HG03575 (cell line): ENCODE measurements at regions not wholly inside any gene's neighbourhood (a gene's known extent, or its start where the extent isn't known, plus 50 kb on each side); places are given as distances from the start of the nearest gene placed in this dataset.

ENCODE experiments used
- ATAC-seq: cut with Tn5 transposase; IDR thresholded peaks from one replicate; pipeline ENCODE4 v1.9.1; 2021; ENCODE audit not compliant: unreplicated experiment, insufficient number of reproducible peaks, low FRiP score; ENCODE audit errors: extremely low read depth

- no peak for ATAC-seq
Observed at GRCh38 chr10:56912043-56912442, 551.0 kb upstream of the ZWINT start.

GRCh38 chr10:56905051-56905450, 544.0 kb upstream of the ZWINT start:
- ATAC-seq: no peak

- ATAC-seq: no peak
Observed at GRCh38 chr10:56902554-56902953, 541.5 kb upstream of the ZWINT start.

GRCh38 chr10:56895306-56895705, 534.2 kb upstream of the ZWINT start:
- no peak for ATAC-seq

- ATAC-seq: no peak
Observed at GRCh38 chr10:56881218-56881617, 520.2 kb upstream of the ZWINT start.

- ATAC-seq: no peak
Observed at GRCh38 chr10:56880606-56881005, 519.5 kb upstream of the ZWINT start.

GRCh38 chr10:56874950-56875349, 513.9 kb upstream of the ZWINT start:
- ATAC-seq: no peak

GRCh38 chr10:56871160-56871668, 510.2 kb upstream of the ZWINT start:
- no peak for ATAC-seq

GRCh38 chr10:56867236-56867635, 506.2 kb upstream of the ZWINT start:
- no peak for ATAC-seq

GRCh38 chr10:56856569-56856968, 495.5 kb upstream of the ZWINT start:
- ATAC-seq: no peak

- no peak for ATAC-seq
Observed at GRCh38 chr10:56844978-56845529, 484.0 kb upstream of the ZWINT start.

- ATAC-seq: no peak
Observed at GRCh38 chr10:56836659-56837058, 475.6 kb upstream of the ZWINT start.

- ATAC-seq: no peak
Observed at GRCh38 chr10:56831681-56832080, 470.6 kb upstream of the ZWINT start.

GRCh38 chr10:56823849-56824248, 462.8 kb upstream of the ZWINT start:
- ATAC-seq: no peak

- no peak for ATAC-seq
Observed at GRCh38 chr10:56805022-56805421, 444.0 kb upstream of the ZWINT start.

GRCh38 chr10:56785292-56785691, 424.2 kb upstream of the ZWINT start:
- no peak for ATAC-seq

- ATAC-seq: no peak
Observed at GRCh38 chr10:56782503-56782902, 421.4 kb upstream of the ZWINT start.

GRCh38 chr10:56771343-56771742, 410.3 kb upstream of the ZWINT start:
- ATAC-seq: no peak

- no peak for ATAC-seq
Observed at GRCh38 chr10:56763090-56763489, 402.0 kb upstream of the ZWINT start.

- no peak for ATAC-seq
Observed at GRCh38 chr10:56745490-56745889, 384.4 kb upstream of the ZWINT start.

GRCh38 chr10:56728349-56728748, 367.3 kb upstream of the ZWINT start:
- no peak for ATAC-seq
